ENCODE measurements at regions not wholly inside any gene's neighbourhood (a gene's known extent, or its start where the extent isn't known, plus 50 kb on each side); places are given as distances from the start of the nearest gene placed in this dataset.

- TF ChIP-seq CTCF (IDR thresholded peaks at IDR 0.05; ENCODE audit: control extremely low read depth in 1 of 3, insufficient read depth in 1 of 3, low read depth in 1 of 3, low read length in 3 of 3) (no peak), POLR2A (IDR thresholded peaks at IDR 0.05; ENCODE audit: control extremely low read depth in 1 of 2, low read depth in 2 of 2, low read length in 2 of 2) (no peak), SIN3A (conservative IDR thresholded peaks at IDR 0.05 in 1 of 2, IDR thresholded peaks at IDR 0.05 in 1 of 2; ENCODE audit: low read depth in 1 of 2, low read length in 2 of 2) (no peak), CBX8 (IDR thresholded peaks at IDR 0.05; ENCODE audit: borderline replicate concordance, low read depth, low read length) (no peak), TAF1 (IDR thresholded peaks at IDR 0.05; ENCODE audit: low read depth, low read length) (no peak), EGR1 (IDR thresholded peaks at IDR 0.05; ENCODE audit: borderline replicate concordance, low read depth, low read length) (no peak), ZNF274 (IDR thresholded peaks at IDR 0.05; ENCODE audit: borderline replicate concordance, extremely low read depth, low read length) (no peak), SP1 (IDR thresholded peaks at IDR 0.05; ENCODE audit: low read depth, low read length) (no peak), RFX5 (IDR thresholded peaks at IDR 0.05; ENCODE audit: borderline replicate concordance, low read depth, low read length) (no peak), HDAC2 (IDR thresholded peaks at IDR 0.05; ENCODE audit: borderline replicate concordance in 1 of 2, low read depth in 2 of 2, low read length in 2 of 2) (no peak), YY1 (IDR thresholded peaks at IDR 0.05; ENCODE audit: low read depth, low read length) (no peak), FOSL1 (IDR thresholded peaks at IDR 0.05; ENCODE audit: insufficient read depth, low read depth, low read length) (no peak), EZH2 (IDR thresholded peaks at IDR 0.05; ENCODE audit: low read depth, low read length, severe bottlenecking) (no peak)
These were observed 69.1 kb downstream of the SOX1 start for GRCh38 chr13:112136095-112136494.
